Right cardiac atrium (tissue), 5 donors: ENCODE measurements at regions not wholly inside any gene's neighbourhood (a gene's known extent, or its start where the extent isn't known, plus 50 kb on each side); places are given as distances from the start of the nearest gene placed in this dataset.

Source experiments
- ATAC-seq, 2 donors: fragments of 200-7000 bp; cut with Tn5 transposase; one replicate each; pipeline versions ENCODE4 v1.8.0 to v1.9.1; 2020; ENCODE audit warnings: moderate library complexity in 2 of 2, mild to moderate bottlenecking in 1 of 2
- DNase-seq, 3 donors: peaks; one replicate each; pipeline ENCODE4 v3.0.0-alpha.2; 2020
- H3K27ac ChIP-seq: one replicate; pipeline ENCODE4 v1.5.1; 2013; ENCODE audit warnings: mild to moderate bottlenecking, low read length, control low read depth, moderate library complexity
- H3K27me3 ChIP-seq: one replicate; pipeline ENCODE4 v1.6.1; 2013; ENCODE audit not compliant: control insufficient read depth, insufficient read depth
- H3K4me1 ChIP-seq: one replicate; pipeline ENCODE4 v1.6.1; 2013; ENCODE audit warnings: low read length; ENCODE audit not compliant: control insufficient read depth, insufficient read depth
- H3K4me3 ChIP-seq: one replicate; pipeline ENCODE4 v1.5.1; 2013; ENCODE audit warnings: low read length, control low read depth
- H3K9me3 ChIP-seq: one replicate; pipeline ENCODE4 v1.6.1; 2013; ENCODE audit warnings: low read length; ENCODE audit not compliant: control insufficient read depth
- WGBS: extraction: QIAGEN DNeasy Blood & Tissue Kit; methylation state at CpG from one replicate; pipeline ENCODE4 v1.1.7; 2013; 5-methylcytosine and 5-hydroxymethylcytosine counted together
- intact Hi-C, 4 donors: fragments of 100-400 bp; cut with DNase I; formaldehyde crosslinking; loops; one replicate each; pipeline versions ENCODE4 v1.11.0 to v1.14.0; 2022 to 2023
- donor health status: healthy with polysubstance abuse.
- donor health status: DM: no; HTN: yes; CAD: no.
- donor health status: DM: no; HTN: no; CAD: no.
- donor health status: DM: no; HTN: yes; CAD: no; lungs with severe emphysema.
- donor health status: DM: yes; HTN: yes; CAD: no.

DNA sequence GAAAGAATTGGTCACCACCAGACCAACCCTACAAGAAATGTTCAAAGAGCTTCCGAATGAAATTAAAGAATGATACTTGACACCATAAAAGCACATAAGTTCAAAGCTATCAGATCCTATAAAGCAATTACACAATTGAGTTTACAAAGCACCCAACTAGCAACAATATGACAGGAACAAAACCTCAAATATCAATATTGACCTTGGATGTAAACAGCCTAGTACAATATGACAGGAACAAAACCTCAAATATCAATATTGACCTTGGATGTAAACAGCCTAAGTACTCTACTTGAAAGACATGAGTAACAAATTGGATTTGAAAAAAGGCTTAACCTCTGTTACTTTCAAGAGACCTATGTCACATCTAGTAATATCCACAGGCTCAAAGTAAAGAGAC is 1201.4 kb downstream of the XPNPEP1 start:
- no peaks in the 10 kb centered on the region for H3K9me3 ChIP-seq
- DNase-seq (no peak), ATAC-seq (no peak)
- no peak overlapping the region for H3K4me3 ChIP-seq
- H3K27ac ChIP-seq = no peak overlapping the region
- no peaks in the 10 kb centered on the region for H3K4me1 ChIP-seq
- intact Hi-C loops = no loop called here
- WGBS = 83% methylated on average over 1 of the region's 1 CpG
- no peaks in the 10 kb centered on the region for H3K27me3 ChIP-seq

DNA sequence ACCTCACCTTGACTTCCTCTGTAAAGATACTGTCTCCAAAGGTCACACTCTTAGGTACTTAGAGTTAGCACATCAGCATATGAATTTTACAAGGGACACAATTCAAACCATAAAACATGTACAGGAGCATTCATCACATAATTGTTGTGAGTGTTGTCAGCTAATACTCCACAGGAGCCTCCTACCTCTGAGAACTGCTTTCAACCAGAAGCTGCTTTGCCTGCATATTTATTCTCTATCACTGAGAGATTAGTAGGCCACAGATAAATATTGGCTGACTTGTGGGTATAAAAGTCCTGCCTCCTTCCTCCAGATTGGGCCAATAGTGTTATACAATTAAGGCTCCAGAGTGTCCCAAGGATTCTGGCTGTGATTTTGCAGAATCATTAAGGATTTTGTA is 1207.0 kb downstream of the XPNPEP1 start:
- no peak for ATAC-seq
- no peaks in the 10 kb centered on the region for H3K4me1 ChIP-seq
- no peaks in the 10 kb centered on the region for H3K27me3 ChIP-seq
- H3K27ac ChIP-seq = no peak overlapping the region
- no peak overlapping the region for H3K4me3 ChIP-seq
- DNase-seq = no peak
- H3K9me3 ChIP-seq = no peaks in the 10 kb centered on the region
- intact Hi-C loops = no loop called here

DNA sequence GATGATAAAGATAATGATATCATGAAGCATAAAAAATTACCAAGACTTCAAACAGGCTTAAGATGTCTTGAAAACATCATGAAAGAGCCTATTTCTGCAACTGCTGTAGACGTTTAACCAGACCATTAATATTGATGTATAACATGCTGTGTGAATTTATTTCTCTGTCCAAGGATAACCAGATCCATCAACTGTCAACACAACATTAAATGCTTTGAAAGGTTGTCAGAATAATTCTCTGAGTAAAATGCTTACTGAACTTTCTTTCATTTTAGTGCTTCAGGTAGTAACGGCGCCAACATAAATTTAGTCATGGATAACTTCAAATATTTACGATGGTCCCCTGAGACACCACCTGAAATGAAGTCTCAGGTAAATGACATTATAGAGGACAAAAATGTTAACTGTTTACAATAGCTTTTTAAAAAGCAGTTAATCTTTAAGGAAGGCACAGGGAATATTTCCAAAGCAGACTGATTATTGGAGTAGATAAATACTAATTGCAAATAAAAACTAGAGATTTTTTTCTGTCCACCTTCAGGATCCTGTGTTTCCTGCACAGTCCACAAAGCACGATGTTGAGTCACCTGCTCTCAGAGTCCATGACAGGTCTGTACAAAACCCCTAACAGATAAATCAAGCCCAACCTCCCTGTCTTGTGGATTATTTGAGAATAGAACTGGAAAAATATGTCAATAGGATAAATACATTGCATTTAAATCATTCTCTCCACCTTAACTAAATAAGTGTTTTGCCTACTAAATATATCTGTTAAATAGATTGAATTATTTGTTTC is 1213.2 kb downstream of the XPNPEP1 start:
- DNase-seq (no peak), ATAC-seq (no peak)
- 83% methylated on average over 5 of the region's 5 CpGs for WGBS
- Histone ChIP-seq H3K9me3 (no peaks in the 10 kb centered on the region), H3K27me3 (no peaks in the 10 kb centered on the region), H3K4me3 (no peak overlapping the region), H3K27ac (no peak overlapping the region), H3K4me1 (no peaks in the 10 kb centered on the region)
- intact Hi-C loops = no loop called here

DNA sequence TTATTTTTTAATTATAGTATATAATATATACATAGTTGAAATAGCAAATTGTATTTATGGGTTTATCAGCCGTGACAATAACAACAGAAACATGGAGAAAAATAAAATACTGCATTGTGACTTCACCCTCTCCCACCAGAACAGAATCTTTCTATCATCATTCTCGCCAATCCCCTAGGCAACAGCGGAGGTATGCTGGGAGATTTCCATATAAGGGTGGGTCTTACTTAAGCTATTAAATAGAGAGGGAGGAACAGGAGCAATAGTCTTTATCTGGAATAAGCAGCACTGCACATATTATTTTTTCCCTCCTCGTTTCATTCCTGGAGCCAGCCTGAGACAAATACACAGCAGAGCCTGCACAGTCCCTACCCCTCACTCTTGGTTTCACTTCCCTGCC is 1214.9 kb downstream of the XPNPEP1 start:
- no peak overlapping the region for H3K27ac ChIP-seq
- intact Hi-C loops = no loop called here
- DNase-seq (no peak), ATAC-seq (no peak)
- 59% methylated on average over 4 of the region's 4 CpGs for WGBS
- H3K4me1 ChIP-seq = no peaks in the 10 kb centered on the region
- H3K9me3 ChIP-seq = no peaks in the 10 kb centered on the region
- no peaks in the 10 kb centered on the region for H3K27me3 ChIP-seq
- H3K4me3 ChIP-seq = no peak overlapping the region

DNA sequence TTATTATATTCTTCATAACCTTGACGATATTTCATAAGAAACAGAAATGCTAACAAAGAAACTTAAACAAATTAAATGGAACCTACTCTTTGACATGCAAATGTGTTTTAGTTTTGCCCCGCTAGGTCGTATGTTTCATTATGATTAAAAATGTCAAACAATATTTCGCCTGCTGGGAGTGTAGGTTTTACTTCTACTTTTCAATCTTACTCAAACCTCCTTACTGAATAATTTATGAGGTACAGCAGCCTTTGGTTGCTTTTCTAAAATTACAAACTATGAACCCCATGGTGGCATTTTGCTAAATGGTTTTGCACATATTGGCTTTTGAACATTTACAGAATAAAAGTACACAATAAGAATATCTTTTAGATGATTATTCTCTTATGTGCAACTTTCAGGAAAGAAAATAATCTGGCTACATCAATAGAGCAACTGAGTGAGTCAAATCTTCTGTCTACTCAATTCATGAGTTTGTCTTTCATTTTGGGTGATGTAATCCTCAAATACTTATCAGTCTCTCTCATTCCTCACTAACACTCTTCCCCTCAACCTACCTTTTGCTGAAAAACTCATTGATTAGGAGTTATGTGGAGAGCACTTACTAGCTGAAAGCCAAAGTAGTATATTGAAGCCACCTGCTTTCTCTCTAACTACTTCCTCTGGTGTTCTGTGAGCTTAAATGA is 1226.4 kb downstream of the XPNPEP1 start:
- ATAC-seq (no peak), DNase-seq (no peak)
- no peaks in the 10 kb centered on the region for H3K27me3 ChIP-seq
- intact Hi-C loops = no loop called here
- no peak overlapping the region for H3K27ac ChIP-seq
- H3K4me1 ChIP-seq = no peaks in the 10 kb centered on the region
- 89% methylated on average over 4 of the region's 4 CpGs for WGBS
- no peaks in the 10 kb centered on the region for H3K9me3 ChIP-seq
- no peak overlapping the region for H3K4me3 ChIP-seq

DNA sequence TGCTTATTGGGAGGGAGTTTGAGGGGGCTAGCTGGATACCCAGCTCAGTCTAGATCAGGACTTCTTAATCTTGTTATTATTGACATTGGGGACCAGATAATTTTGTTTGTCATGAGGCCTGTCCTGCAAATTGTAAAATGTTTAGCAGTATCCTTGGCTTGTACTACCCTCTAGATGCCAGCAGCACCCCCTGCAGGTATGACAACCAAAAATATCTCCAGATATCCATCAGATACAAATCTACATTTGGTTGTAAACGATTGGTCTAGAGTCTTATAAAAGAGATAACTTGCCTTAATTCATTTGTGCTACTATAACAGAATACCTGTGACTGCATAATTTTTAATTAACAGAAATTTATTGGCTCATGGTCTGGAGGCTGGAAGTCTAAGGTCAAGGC is 1232.2 kb downstream of the XPNPEP1 start:
- Histone ChIP-seq H3K27ac (no peak overlapping the region), H3K4me3 (no peak overlapping the region), H3K27me3 (no peaks in the 10 kb centered on the region), H3K4me1 (no peaks in the 10 kb centered on the region), H3K9me3 (no peaks in the 10 kb centered on the region)
- intact Hi-C loops = no loop called here
- DNase-seq (no peak), ATAC-seq (no peak)
- 60% methylated on average over 1 of the region's 1 CpG for WGBS

DNA sequence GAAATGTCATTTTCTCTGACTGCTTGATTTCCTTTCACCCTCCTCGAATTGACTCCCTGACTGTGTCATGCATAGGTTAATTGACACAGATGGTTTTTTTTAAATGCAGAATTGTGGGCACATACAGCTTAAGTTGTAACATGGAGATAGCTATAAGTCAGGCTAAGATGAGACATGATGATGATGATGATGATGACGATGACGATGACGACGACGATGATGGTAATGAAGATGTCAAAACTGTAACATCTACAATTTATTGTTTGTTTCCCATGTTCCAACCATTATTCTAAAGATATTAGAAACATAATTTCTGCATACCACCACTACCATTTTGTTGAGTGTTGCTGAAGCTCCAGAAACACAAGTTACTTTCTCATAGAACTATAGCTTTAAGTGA is 1232.8 kb downstream of the XPNPEP1 start:
- Histone ChIP-seq H3K27me3 (no peaks in the 10 kb centered on the region), H3K27ac (no peak overlapping the region), H3K9me3 (no peaks in the 10 kb centered on the region), H3K4me1 (no peaks in the 10 kb centered on the region), H3K4me3 (no peak overlapping the region)
- ATAC-seq (no peak), DNase-seq (no peak)
- intact Hi-C loops = no loop called here
- 86% methylated on average over 6 of the region's 6 CpGs for WGBS

DNA sequence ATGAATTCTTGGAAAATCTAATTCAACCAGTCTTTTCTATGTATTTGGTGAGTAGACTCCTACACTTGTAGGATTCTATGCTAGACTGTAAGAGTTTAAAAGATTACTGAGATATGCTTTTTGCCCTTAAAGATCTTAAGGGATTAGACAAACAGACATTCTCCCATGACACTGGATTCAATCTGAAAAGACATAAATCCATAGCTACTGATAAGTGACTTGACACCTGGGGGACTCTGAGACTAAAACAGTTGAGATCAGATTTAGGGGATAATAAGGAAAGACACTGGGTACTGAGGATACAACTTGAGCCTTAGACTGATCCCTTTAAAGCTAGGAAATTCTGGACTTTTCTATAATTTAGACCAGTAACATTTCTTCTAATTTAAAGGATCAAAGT is 1233.4 kb downstream of the XPNPEP1 start:
- no peak for DNase-seq
- H3K4me3 ChIP-seq = no peak overlapping the region
- no peak overlapping the region for H3K27ac ChIP-seq
- no peaks in the 10 kb centered on the region for H3K27me3 ChIP-seq
- ATAC-seq = no peak
- intact Hi-C loops = no loop called here
- no peaks in the 10 kb centered on the region for H3K9me3 ChIP-seq
- no peaks in the 10 kb centered on the region for H3K4me1 ChIP-seq

DNA sequence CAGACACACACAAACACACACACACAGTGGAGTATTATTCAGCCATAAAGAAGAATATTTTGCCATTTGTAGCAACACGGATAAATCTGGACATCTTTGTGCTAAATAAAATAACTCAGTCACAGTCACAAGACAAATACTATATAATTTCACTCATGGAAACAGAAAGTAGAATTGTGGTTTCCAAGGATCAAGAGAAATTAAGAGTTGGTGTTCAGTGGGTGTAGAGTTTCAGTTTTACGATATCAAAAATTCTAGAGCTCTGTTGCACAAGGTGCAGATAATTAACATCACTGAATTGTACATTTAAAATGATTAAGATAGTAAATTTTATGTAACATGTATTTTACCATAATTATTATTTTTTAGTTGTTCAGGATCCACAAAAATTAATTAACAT is 1235.0 kb downstream of the XPNPEP1 start:
- H3K27me3 ChIP-seq = no peaks in the 10 kb centered on the region
- 86% methylated on average over 2 of the region's 2 CpGs for WGBS
- H3K27ac ChIP-seq = no peak overlapping the region
- H3K4me3 ChIP-seq = no peak overlapping the region
- DNase-seq (no peak), ATAC-seq (no peak)
- H3K4me1 ChIP-seq = no peaks in the 10 kb centered on the region
- H3K9me3 ChIP-seq = no peaks in the 10 kb centered on the region
- intact Hi-C loops = no loop called here

DNA sequence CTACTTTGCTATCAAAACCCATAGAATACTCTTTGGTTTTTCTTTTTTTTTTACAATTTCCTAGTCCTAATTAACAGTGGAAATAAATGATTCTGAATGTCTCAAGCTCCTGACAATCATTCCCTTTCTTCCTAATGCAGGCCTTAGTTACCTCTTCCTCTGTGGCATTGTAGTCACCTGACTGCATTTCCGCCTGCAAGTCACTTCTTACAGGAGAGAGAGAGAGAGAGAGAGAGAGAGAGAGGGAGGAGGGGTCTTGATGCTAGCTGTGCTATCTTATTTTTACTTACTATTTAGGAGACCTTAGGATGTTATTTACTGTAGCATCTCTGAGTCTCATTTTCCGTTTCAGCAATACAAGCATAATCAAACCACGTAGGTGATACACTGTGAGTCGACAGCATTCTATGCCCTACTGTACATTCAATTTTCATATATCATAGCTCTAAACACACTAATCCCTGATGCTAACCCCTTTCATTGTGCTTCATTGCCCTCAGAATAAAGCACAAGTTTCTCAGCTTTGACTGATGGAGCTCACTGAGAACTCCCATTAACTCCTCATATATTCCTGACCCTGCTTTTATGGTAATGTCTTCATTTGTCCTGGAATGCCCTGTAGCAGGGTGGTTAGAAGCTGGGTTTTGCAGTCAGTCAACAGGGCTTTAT is 1237.3 kb downstream of the XPNPEP1 start:
- Histone ChIP-seq H3K27me3 (no peaks in the 10 kb centered on the region), H3K27ac (no peak overlapping the region), H3K4me3 (no peak overlapping the region), H3K4me1 (no peaks in the 10 kb centered on the region), H3K9me3 (no peaks in the 10 kb centered on the region)
- intact Hi-C loops = no loop called here
- DNase-seq (no peak), ATAC-seq (no peak)
- 81% methylated on average over 4 of the region's 4 CpGs for WGBS

DNA sequence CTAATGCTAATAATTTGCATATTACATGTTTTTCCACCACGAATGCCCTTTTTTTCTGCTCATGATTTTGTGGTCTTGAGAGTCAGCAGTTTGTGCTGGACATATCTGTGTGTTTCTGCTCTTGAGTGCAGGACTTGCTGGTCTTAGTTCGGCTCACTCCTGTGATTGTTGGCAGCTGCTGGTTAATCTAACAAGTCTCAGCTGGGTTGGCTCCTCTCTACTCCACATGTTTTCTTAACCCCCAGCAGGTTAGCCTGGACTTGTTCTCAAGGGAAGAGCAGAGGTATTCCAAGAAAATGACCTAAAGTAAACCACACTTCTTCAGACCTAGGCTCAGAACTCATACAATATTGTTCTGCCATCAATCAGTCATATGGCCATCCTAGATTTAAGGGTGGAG is 1238.9 kb downstream of the XPNPEP1 start:
- no peak for ATAC-seq
- 20% methylated on average over 2 of the region's 2 CpGs for WGBS
- no peak for DNase-seq

More for the DNA sequence above, 1238.9 kb downstream of the XPNPEP1 start:
- H3K4me1 ChIP-seq = no peaks in the 10 kb centered on the region
- no peaks in the 10 kb centered on the region for H3K9me3 ChIP-seq
- H3K4me3 ChIP-seq = no peak overlapping the region
- H3K27ac ChIP-seq = no peak overlapping the region
- H3K27me3 ChIP-seq = no peaks in the 10 kb centered on the region
- intact Hi-C loops = no loop called here
